ENCODE measurements at regions not wholly inside any gene's neighbourhood (a gene's known extent, or its start where the extent isn't known, plus 50 kb on each side); places are given as distances from the start of the nearest gene placed in this dataset.

DNA sequence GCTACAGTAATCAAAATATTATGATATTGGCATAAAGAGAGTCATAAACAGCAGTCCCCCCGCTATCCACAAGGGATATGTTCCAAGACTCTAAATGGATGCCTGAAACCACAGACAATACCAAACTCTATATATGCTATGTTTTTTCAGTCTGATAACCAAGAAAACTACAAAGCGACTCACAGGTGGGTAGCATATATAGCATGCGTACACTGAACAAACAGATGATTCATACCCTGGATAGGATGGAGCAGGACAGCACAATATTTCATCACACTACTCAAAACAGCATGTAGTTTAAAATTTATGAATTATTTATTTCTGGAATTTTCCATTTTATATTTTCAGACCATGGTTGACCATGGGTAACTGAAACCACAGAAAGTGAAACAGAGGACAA is 87.0 kb upstream of the PPP2R3A start:
- TF ChIP-seq, protein P1, sequence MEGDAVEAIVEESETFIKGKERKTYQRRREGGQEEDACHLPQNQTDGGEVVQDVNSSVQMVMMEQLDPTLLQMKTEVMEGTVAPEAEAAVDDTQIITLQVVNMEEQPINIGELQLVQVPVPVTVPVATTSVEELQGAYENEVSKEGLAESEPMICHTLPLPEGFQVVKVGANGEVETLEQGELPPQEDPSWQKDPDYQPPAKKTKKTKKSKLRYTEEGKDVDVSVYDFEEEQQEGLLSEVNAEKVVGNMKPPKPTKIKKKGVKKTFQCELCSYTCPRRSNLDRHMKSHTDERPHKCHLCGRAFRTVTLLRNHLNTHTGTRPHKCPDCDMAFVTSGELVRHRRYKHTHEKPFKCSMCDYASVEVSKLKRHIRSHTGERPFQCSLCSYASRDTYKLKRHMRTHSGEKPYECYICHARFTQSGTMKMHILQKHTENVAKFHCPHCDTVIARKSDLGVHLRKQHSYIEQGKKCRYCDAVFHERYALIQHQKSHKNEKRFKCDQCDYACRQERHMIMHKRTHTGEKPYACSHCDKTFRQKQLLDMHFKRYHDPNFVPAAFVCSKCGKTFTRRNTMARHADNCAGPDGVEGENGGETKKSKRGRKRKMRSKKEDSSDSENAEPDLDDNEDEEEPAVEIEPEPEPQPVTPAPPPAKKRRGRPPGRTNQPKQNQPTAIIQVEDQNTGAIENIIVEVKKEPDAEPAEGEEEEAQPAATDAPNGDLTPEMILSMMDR (conservative IDR thresholded peaks at IDR 0.05 in 1 of 2, IDR thresholded peaks at IDR 0.05 in 1 of 2; ENCODE audit: extremely low read depth in 1 of 2, insufficient read depth in 1 of 2, low read depth in 1 of 2, low read length in 2 of 2), result no peak
- no peak for TF ChIP-seq EZH2 (IDR thresholded peaks at IDR 0.05; ENCODE audit: borderline replicate concordance, low read length)

Data from mammary epithelial cell (primary cell).